ENCODE measurements at regions not wholly inside any gene's neighbourhood (a gene's known extent, or its start where the extent isn't known, plus 50 kb on each side); places are given as distances from the start of the nearest gene placed in this dataset.

DNA sequence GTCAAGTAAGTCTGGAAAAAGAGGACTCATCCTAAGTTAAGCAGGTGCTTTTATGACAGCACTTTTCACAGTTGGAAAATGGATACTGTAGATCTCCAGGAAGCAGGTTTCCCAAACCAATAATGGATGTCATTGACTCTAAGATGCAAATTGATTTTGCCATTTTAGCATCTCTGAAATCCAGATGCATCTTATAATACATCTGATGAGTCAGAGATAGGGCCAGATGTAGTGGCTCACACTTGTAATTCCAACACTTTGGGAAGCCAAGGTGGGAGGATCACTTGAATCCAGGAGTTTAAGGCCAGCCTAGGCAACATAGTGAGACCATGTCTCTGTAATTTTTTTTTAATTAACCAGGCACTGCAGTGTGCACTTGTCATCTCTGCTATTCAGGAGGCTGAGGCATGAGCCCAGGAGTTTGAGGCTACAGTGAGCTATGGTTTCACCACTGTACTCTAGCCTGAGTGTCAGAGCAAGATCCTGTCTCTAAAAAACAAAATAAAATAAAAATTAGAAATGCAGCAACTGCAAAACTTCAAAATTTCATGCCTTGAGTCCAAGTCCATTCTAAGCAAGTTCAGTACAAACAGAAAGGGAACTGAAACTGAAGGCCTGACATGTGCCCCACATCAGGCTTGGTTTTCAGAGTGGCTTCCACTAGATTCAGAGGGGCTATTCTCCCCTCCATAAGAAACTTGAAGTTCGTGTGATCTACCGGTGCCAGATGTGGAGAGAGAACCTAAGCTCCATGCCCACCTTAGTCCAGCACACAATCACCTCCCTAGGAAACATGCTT is 267.8 kb upstream of the NCKAP5 start:
- TF ChIP-seq POLR2AphosphoS5 (IDR thresholded peaks at IDR 0.05) (no peak), POLR2A (IDR thresholded peaks at IDR 0.05) (no peak)
